ENCODE measurements at regions not wholly inside any gene's neighbourhood (a gene's known extent, or its start where the extent isn't known, plus 50 kb on each side); places are given as distances from the start of the nearest gene placed in this dataset.

DNA sequence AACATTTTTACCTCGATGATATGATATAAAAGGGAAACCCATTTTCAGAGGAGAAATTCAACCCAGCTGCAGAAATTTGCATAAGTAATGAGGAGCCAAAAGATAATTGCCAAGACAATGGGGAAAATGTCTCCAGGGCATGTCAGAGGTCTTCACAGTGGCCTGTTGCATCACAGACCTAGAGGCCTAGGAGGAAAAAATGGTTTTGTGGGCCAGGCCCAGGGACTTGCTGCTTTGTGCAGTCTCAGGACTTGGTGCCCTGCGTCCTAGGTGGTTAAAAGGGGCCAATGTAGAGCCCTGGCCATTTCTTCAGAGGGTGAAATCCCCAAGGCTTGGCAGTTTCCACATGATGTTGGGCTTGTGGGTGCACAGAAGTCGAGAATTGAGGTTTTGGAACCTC is 106.9 kb downstream of the CPXCR1 start:
- Histone ChIP-seq H3K27ac (ENCODE audit: low read depth in 2 of 2, low read length in 2 of 2) (no peak overlapping the region), H3K36me3 (ENCODE audit: control insufficient read depth in 2 of 3, insufficient read depth in 3 of 3, low read length in 3 of 3) (no peaks in the 10 kb centered on the region), H3K9me3 (ENCODE audit: control insufficient read depth in 2 of 3, insufficient read depth in 1 of 3, low read length in 3 of 3) (no peaks in the 10 kb centered on the region), H3K9ac (ENCODE audit: low read length in 3 of 3) (no peak overlapping the region), H3K4me1 (ENCODE audit: control insufficient read depth in 2 of 3, insufficient read depth in 2 of 3, low read depth in 1 of 3, low read length in 3 of 3) (no peaks in the 10 kb centered on the region), H3K27me3 (ENCODE audit: control insufficient read depth, insufficient read depth, low read length) (no peaks in the 10 kb centered on the region), H3K4me3 (ENCODE audit: low read length in 3 of 3) (no peak overlapping the region)
- no peak for TF ChIP-seq CTCF (IDR thresholded peaks at IDR 0.05; ENCODE audit: borderline replicate concordance, extremely low read depth, insufficient read depth)
- DNase-seq (no peak), FAIRE-seq (no peak)
- intact Hi-C loops (cut with DNase I), result no loop called here

DNA sequence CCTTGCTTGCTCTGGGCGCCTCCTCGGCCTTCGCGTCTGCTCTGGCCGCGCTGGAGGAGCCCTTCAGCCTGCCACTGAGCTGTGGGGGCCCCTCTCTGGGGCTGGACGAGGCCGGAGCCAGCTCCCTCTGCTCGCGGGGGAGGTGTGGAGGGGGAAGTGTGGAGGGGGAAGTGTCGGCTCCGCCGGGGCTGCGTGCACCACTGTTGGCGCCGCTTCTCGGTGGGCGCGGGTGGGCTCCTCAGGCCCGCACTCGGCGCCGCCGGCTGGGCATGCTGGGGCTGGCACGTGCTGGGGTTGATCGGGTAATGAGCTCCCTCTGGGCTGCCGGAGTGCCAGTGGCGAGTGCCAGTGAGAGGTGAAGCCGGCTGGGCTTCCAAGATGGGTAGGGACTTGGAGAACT is 116.7 kb downstream of the CPXCR1 start:
- H3K9ac ChIP-seq (ENCODE audit: low read length in 3 of 3), result no peak overlapping the region
- H3K27ac ChIP-seq (ENCODE audit: low read depth in 2 of 2, low read length in 2 of 2), result no peak overlapping the region
- intact Hi-C loops (cut with DNase I), result no loop called here
- FAIRE-seq (no peak), DNase-seq (peak in 1 of 5 donors; percentile 44)
- no peaks in the 10 kb centered on the region for H3K36me3 ChIP-seq (ENCODE audit: control insufficient read depth in 2 of 3, insufficient read depth in 3 of 3, low read length in 3 of 3)
- no peak overlapping the region for H3K4me3 ChIP-seq (ENCODE audit: low read length in 3 of 3)
- TF ChIP-seq CTCF (IDR thresholded peaks at IDR 0.05; ENCODE audit: borderline replicate concordance, extremely low read depth, insufficient read depth), result no peak
- no peaks in the 10 kb centered on the region for H3K27me3 ChIP-seq (ENCODE audit: control insufficient read depth, insufficient read depth, low read length)
- no peaks in the 10 kb centered on the region for H3K9me3 ChIP-seq (ENCODE audit: control insufficient read depth in 2 of 3, insufficient read depth in 1 of 3, low read length in 3 of 3)
- H3K4me1 ChIP-seq (ENCODE audit: control insufficient read depth in 2 of 3, insufficient read depth in 2 of 3, low read depth in 1 of 3, low read length in 3 of 3), result no peaks in the 10 kb centered on the region

DNA sequence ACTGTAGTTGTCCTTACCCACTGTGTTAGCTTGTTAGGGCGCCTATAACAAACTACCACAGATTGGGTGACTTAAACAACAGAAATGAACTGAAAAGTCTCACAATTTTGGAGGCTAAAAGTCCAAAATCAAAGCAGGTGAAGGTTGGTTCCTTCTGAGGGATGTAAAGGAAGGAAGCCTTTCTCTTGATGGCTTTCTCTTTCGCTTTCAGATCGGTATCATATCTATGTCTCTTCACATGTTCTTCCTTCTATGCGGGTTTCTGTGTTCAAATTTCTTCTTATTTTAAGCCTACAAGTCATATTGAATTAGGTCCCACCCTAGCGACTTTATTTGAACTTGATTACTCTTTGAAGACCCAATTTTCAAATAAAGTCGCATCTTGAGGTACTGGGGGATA is 118.6 kb downstream of the CPXCR1 start:
- H3K4me3 ChIP-seq (ENCODE audit: low read length in 3 of 3), result no peak overlapping the region
- H3K9ac ChIP-seq (ENCODE audit: low read length in 3 of 3), result no peak overlapping the region
- DNase-seq (no peak), FAIRE-seq (no peak)
- no peaks in the 10 kb centered on the region for H3K36me3 ChIP-seq (ENCODE audit: control insufficient read depth in 2 of 3, insufficient read depth in 3 of 3, low read length in 3 of 3)
- no peak for TF ChIP-seq CTCF (IDR thresholded peaks at IDR 0.05; ENCODE audit: borderline replicate concordance, extremely low read depth, insufficient read depth)
- H3K27me3 ChIP-seq (ENCODE audit: control insufficient read depth, insufficient read depth, low read length), result no peaks in the 10 kb centered on the region
- intact Hi-C loops (cut with DNase I), result no loop called here
- H3K4me1 ChIP-seq (ENCODE audit: control insufficient read depth in 2 of 3, insufficient read depth in 2 of 3, low read depth in 1 of 3, low read length in 3 of 3), result no peaks in the 10 kb centered on the region
- no peaks in the 10 kb centered on the region for H3K9me3 ChIP-seq (ENCODE audit: control insufficient read depth in 2 of 3, insufficient read depth in 1 of 3, low read length in 3 of 3)
- no peak overlapping the region for H3K27ac ChIP-seq (ENCODE audit: low read depth in 2 of 2, low read length in 2 of 2)

GRCh38 chrX:88881536-88881935 is 134.5 kb downstream of the CPXCR1 start:
- FAIRE-seq, result no peak

More at GRCh38 chrX:88881536-88881935, 134.5 kb downstream of the CPXCR1 start:
- DNase-seq, result no peak
- Histone ChIP-seq H3K4me1 (ENCODE audit: control insufficient read depth in 2 of 3, insufficient read depth in 2 of 3, low read depth in 1 of 3, low read length in 3 of 3) (no peaks in the 10 kb centered on the region), H3K9me3 (ENCODE audit: control insufficient read depth in 2 of 3, insufficient read depth in 1 of 3, low read length in 3 of 3) (no peaks in the 10 kb centered on the region), H3K4me3 (ENCODE audit: low read length in 3 of 3) (no peak overlapping the region), H3K9ac (ENCODE audit: low read length in 3 of 3) (no peak overlapping the region), H3K36me3 (ENCODE audit: control insufficient read depth in 2 of 3, insufficient read depth in 3 of 3, low read length in 3 of 3) (no peaks in the 10 kb centered on the region), H3K27ac (ENCODE audit: low read depth in 2 of 2, low read length in 2 of 2) (no peak overlapping the region), H3K27me3 (ENCODE audit: control insufficient read depth, insufficient read depth, low read length) (no peaks in the 10 kb centered on the region)
- no peak for TF ChIP-seq CTCF (IDR thresholded peaks at IDR 0.05; ENCODE audit: borderline replicate concordance, extremely low read depth, insufficient read depth)
- intact Hi-C loops (cut with DNase I), result no loop called here

Data from kidney (tissue), 13 donors.